Activated T-helper 2 cell treated with anti-CD3 and anti-CD28 coated beads, Interferon-gamma antibody, Interleukin-2, Interleukin-4, amounts not matched to agents 10 μg/mL and 5 μg/mL and 100 μg/mL, durations not matched to agents 14 hours and 24 hours and 36 hours (primary cell): ENCODE measurements at regions not wholly inside any gene's neighbourhood (a gene's known extent, or its start where the extent isn't known, plus 50 kb on each side); places are given as distances from the start of the nearest gene placed in this dataset.

ENCODE experiments used
- DNase-seq: peaks from one replicate; pipeline ENCODE4 v3.0.0; 2021; ENCODE audit warnings: low spot score
- H3K27ac Mint-ChIP-seq: one replicate; pipeline ENCODE4 v1.8.0; 2021; ENCODE audit warnings: mixed read lengths
- H3K27me3 Mint-ChIP-seq: one replicate; pipeline ENCODE4 v1.8.0; 2021; ENCODE audit warnings: low read depth, mixed read lengths
- H3K36me3 Mint-ChIP-seq: one replicate; pipeline ENCODE4 v1.8.0; 2021; ENCODE audit warnings: low read depth, mixed read lengths
- H3K4me1 Mint-ChIP-seq: one replicate; pipeline ENCODE4 v1.8.0; 2021; ENCODE audit warnings: low read depth, mixed read lengths
- H3K4me3 Mint-ChIP-seq: one replicate; pipeline ENCODE4 v1.8.0; 2021; ENCODE audit warnings: low read depth, mild to moderate bottlenecking, moderate library complexity, mixed read lengths
- H3K9me3 Mint-ChIP-seq: one replicate; pipeline ENCODE4 v1.8.0; 2021; ENCODE audit warnings: mixed read lengths
- intact Hi-C: fragments of 100-400 bp; cut with micrococcal nuclease; formaldehyde crosslinking; loops from one replicate; pipeline ENCODE4 v1.15.1; 2023

GRCh38 chr2:156383798-156384197 lies 51.3 kb upstream of the NR4A2 start:
- intact Hi-C loops, result loop anchor here (10.0 kb wide), 1 partner anchor 51 kb away; the partner anchor contains the start of gene GPD2
- Mint-ChIP-seq H3K4me1 (peaks cover 50% of the 10 kb centered on the region), H3K27ac (no peak overlapping the region), H3K36me3 (peaks cover under 1% of the 10 kb centered on the region), H3K4me3 (no peak overlapping the region), H3K9me3 (peaks cover 10% of the 10 kb centered on the region), H3K27me3 (no peaks in the 10 kb centered on the region)
- no peak for DNase-seq

- H3K36me3 Mint-ChIP-seq, result no peaks in the 10 kb centered on the region
- DNase-seq, result no peak
- intact Hi-C loops, result loop anchor here (1.0 to 10.0 kb wide), 4 partner anchors 14 to 51 kb away; partner anchors contain the start of gene GPD2
- H3K27ac Mint-ChIP-seq, result peak overlapping the region; percentile 77
- no peaks in the 10 kb centered on the region for H3K27me3 Mint-ChIP-seq
- no peak overlapping the region for H3K4me3 Mint-ChIP-seq
- no peaks in the 10 kb centered on the region for H3K9me3 Mint-ChIP-seq
- peaks cover 37% of the 10 kb centered on the region for H3K4me1 Mint-ChIP-seq
These were observed 50.9 kb upstream of the GPD2 start for GRCh38 chr2:156385242-156385641.
